ENCODE measurements at regions not wholly inside any gene's neighbourhood (a gene's known extent, or its start where the extent isn't known, plus 50 kb on each side); places are given as distances from the start of the nearest gene placed in this dataset.

DNA sequence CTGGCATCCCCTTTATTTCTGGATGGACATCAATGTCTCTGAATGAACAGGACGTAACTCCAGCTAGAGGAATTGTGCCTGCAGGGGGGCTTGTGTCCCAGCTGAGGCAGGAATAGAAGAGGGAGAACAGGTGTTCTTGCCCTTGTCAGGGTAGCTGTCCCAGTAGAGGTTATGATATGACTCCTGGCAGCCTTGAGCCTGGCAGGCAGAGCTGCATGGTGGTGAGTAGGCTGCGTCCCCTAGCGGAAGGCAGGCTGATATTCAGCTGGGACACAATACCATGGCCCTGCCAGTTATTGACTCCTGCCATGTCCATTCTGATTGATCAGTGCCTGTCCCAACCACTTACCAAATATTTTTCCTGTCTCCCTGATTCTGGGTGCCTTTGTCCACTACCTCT is 197.2 kb downstream of the RAP2A start:
- no peak overlapping the region for H4K5ac ChIP-seq (ENCODE audit: insufficient read length, low read depth, low read length)

More for the DNA sequence above, 197.2 kb downstream of the RAP2A start:
- WGBS, 2 experiments (ENCODE audit: extremely low coverage in 1 of 2, insufficient coverage in 1 of 2, insufficient read length in 1 of 2, insufficient replicate concordance in 2 of 2, low coverage in 1 of 2, low lambda C conversion rate in 2 of 2, missing lambda C conversion rate in 1 of 2) = 47% methylated on average over 3 of the region's 3 CpGs; no CpG with 5 or more reads in 1 of the 2 experiments
- Histone ChIP-seq H2AK5ac (ENCODE audit: low read depth, low read length) (no peak overlapping the region), H3K9ac (replicated peaks in 1 of 4; ENCODE audit: extremely low read depth in 1 of 4, low read depth in 3 of 4, low read length in 3 of 4) (no peak overlapping the region), H3K4ac (replicated peaks; ENCODE audit: insufficient read length, low read depth, low read length) (no peak overlapping the region), H2BK12ac (ENCODE audit: low read depth, low read length) (no peak overlapping the region), H2AFZ (ENCODE audit: low read length) (no peak overlapping the region), H4K8ac (ENCODE audit: extremely low read depth, insufficient read depth, low read length) (no peak overlapping the region), H3K18ac (ENCODE audit: extremely low read depth, low read length) (no peak overlapping the region), H3K79me1 (ENCODE audit: low read depth, low read length) (no peaks in the 10 kb centered on the region), H3K4me3 (ENCODE audit: extremely low read depth in 1 of 4, insufficient read depth in 2 of 4, low read depth in 3 of 4, low read length in 4 of 4) (no peak overlapping the region), H2BK120ac (replicated peaks; ENCODE audit: low read depth, low read length) (no peak overlapping the region), H4K20me1 (replicated peaks in 1 of 2; ENCODE audit: control insufficient read depth in 1 of 2, insufficient read depth in 2 of 2, low read length in 2 of 2) (no peaks in the 10 kb centered on the region), H3K27me3 (replicated peaks in 1 of 4; ENCODE audit: control insufficient read depth in 3 of 4, extremely low read depth in 1 of 4, insufficient read depth in 3 of 4, low read length in 3 of 4) (no peaks in the 10 kb centered on the region), H4K91ac (replicated peaks; ENCODE audit: insufficient read length, low read length) (no peak overlapping the region), H3K9me3 (ENCODE audit: insufficient read depth in 2 of 2, low read depth in 1 of 2, low read length in 1 of 2) (no peaks in the 10 kb centered on the region), H3K23ac (ENCODE audit: insufficient read length) (no peak overlapping the region), H2BK5ac (ENCODE audit: low read depth, low read length) (no peak overlapping the region), H3K36me3 (ENCODE audit: control insufficient read depth in 2 of 4, insufficient read depth in 4 of 4, low read length in 3 of 4) (no peaks in the 10 kb centered on the region), H3K56ac (replicated peaks; ENCODE audit: insufficient read length, low read depth, low read length) (no peak overlapping the region), H3K23me2 (ENCODE audit: low read depth, low read length) (peaks cover 3% of the 10 kb centered on the region; the same call in 1 of the 2 replicates), H2BK15ac (ENCODE audit: low read length) (no peak overlapping the region), H3K4me1 (replicated peaks in 1 of 4; ENCODE audit: control insufficient read depth in 3 of 4, insufficient read depth in 4 of 4, low read length in 3 of 4) (no peaks in the 10 kb centered on the region), H2BK20ac (ENCODE audit: low read length) (no peak overlapping the region), H3K27ac (ENCODE audit: low read depth, low read length) (no peak overlapping the region), H3K4me2 (ENCODE audit: insufficient read depth in 1 of 2, low read depth in 2 of 2, low read length in 2 of 2) (no peak overlapping the region), H3K79me2 (ENCODE audit: control insufficient read depth in 1 of 2, insufficient read depth in 2 of 2, low read length in 2 of 2) (no peaks in the 10 kb centered on the region), H3K14ac (ENCODE audit: insufficient read length) (no peak overlapping the region)
- TF ChIP-seq RAD21 (IDR thresholded peaks at IDR 0.05 in 1 of 2, conservative IDR thresholded peaks at IDR 0.05 in 1 of 2; ENCODE audit: low read depth in 2 of 2, low read length in 2 of 2) (peak; percentile 84 to 89), SIX5 (IDR thresholded peaks at IDR 0.05; ENCODE audit: low read depth, low read length) (no peak), GTF2F1 (IDR thresholded peaks at IDR 0.05; ENCODE audit: borderline replicate concordance, low read depth, low read length) (no peak), MAFK (IDR thresholded peaks at IDR 0.05; ENCODE audit: low read depth, low read length) (no peak), ASH2L (IDR thresholded peaks at IDR 0.05; ENCODE audit: low read length) (no peak), CTCF (IDR thresholded peaks at IDR 0.05; ENCODE audit: control extremely low read depth in 1 of 3, insufficient read depth in 1 of 3, low read depth in 1 of 3, low read length in 3 of 3) (peak; percentile 77 to 94 (median 93)), ZNF274 (IDR thresholded peaks at IDR 0.05; ENCODE audit: borderline replicate concordance, extremely low read depth, low read length) (no peak)
- ChIA-PET POLR2A (ENCODE audit: partially characterized antibody) (no interaction called here), CTCF (ENCODE audit: partially characterized antibody) (interaction anchor here (1.1 to 1.6 kb wide), 4 partner anchors 8 to 44 kb away, joined by 3 to 9 read pairs (median 4); no protein-coding TSS in a partner anchor)
- DNase-seq (ENCODE audit: low read depth in 1 of 2, low spot score in 2 of 2) (peak in 1 of 2 experiments; percentile 59), FAIRE-seq (no peak)
